ENCODE measurements at regions not wholly inside any gene's neighbourhood (a gene's known extent, or its start where the extent isn't known, plus 50 kb on each side); places are given as distances from the start of the nearest gene placed in this dataset.
"Not testable (repeated sequence)": the region's sequence is repeated elsewhere in the genome, so short reads cannot be mapped to it uniquely, and the experiment has no call there.

DNA sequence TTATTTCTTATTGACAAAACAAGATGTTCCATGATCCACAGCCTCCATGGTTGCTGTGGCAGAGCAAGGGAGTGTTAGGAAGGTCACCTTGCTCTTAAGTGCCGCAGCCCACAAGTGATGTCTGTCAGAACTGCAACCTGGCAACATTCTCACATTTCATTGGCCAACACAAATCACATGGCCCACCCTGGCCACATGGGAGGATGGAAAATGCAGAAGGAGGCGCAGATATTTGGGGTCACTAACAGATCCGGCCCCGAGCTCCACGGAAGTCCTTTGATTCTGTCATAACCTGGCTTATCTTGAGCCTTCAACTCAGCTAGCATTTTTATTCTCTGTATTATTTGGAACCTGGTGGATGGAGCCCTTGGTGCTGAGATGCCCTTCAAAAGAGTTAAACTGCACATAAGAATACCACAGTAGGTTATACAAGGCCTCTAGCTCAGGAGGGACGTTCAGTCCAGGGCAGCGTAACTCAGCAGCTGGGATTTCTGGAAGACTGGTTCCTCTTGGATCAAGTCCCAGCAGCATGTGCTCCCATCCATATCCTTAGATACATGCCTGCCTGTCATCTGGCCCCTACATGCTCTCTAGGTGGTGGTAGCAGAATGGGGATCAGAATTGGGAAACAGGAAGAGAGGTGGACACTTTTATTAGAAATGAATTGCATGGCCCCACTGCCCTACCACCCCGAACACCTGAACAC, 508.1 kb downstream of the HAPSTR1 start:
- DNase-seq: no peak

DNA sequence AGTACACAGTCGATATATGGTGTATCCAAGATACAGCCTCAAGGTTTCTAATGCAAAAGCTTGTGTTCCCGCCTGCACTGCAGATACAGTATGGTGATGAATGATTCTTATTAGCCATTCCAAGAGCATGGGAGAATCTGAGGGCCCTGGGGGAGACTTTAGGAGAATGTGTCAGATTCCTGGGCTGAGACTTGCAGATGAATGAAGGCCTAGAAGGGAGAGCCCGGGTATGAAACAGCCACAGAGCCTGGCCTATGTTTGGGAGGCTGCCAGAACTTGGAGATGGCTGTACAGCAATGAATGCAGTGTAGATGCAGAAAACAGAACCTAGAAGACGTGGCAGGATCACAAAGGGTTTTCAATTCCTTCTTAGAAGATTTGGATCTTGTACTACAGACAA, 510.7 kb downstream of the HAPSTR1 start:
- DNase-seq: no peak

GRCh38 chr16:9603316-9603715, 511.9 kb downstream of the HAPSTR1 start:
- no peak for DNase-seq

GRCh38 chr16:9607515-9608230, 516.2 kb downstream of the HAPSTR1 start:
- no peak for DNase-seq

DNA sequence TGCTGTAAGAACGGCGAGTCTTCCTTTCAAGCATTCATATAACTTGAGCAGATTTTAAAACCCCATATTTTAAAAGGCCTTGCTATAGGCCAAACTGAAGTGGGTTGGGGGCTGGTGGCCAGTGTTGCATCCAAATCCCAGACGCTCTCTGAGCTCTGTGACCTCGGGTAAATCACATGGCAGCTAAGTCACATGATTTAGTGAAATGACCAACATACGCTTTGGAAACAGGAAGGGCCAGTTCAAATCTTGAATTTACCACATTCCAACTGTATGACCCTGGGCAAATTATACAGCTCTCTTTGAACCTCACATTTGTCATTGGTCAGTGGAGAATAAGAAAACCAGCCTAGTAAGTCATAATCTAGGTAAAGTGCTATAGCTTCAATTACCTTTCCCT, 519.3 kb downstream of the HAPSTR1 start:
- DNase-seq: no peak

- DNase-seq: no peak
These were observed 520.8 kb downstream of the HAPSTR1 start for GRCh38 chr16:9612267-9612666.

DNA sequence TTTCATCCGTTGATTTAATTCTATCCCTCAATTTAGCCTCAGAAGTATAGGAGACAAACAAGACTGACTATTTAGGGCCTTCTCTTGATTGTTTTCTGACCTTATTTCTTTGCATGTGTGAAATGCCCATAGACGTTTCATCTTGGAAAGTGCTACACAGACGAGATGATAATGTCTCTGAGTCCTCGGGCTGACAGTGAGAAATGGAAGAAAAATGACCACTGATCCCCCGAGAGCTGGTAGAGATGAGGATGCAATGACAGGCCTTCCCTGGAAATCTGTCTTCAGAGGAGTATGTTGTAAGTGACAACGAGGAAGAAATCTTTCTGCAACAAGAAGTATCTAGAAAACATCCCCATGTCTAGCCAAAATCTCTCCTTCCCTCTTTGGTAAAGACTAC, 522.9 kb downstream of the HAPSTR1 start:
- DNase-seq: no peak

GRCh38 chr16:9622268-9622667, 530.8 kb downstream of the HAPSTR1 start:
- no peak for DNase-seq

DNA sequence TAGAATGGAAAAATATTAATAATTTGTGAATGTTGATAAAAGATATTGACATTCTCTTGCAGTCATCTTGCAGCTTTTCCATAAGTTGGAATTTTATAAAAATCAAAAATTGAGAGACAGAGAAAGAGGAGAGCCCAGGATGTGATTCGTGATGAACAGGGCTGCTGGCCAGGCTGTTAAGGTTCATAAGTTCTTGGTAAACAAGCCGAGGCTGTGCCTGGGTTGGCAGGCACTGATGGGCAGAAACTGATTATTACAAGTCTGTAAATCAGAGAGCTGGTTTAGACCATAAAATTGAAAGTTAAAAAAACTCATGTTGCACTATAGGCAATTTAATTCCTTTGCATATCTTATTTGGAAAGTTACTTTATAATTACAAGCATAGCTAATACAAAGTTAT, 533.7 kb downstream of the HAPSTR1 start:
- DNase-seq: no peak

- DNase-seq: no peak
These were observed 536.0 kb downstream of the HAPSTR1 start for GRCh38 chr16:9627427-9627826.

DNA sequence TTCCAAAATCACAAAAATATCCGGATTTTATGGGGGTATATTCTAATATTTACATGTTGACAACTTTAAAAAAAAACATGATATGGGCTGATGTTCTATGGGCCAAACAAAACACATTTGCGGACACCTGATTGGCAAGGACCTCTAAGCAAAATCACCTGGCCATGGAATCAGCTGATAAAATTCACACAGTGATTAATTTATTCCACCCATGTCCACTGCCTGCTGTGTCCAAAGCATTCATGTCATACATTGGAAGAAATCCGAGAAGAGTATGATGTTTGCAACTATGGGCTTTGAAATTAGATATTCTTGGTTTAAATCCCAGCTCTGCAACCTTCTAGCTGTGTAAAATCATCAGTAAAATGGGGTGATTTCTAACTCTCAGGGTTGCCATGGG, 538.7 kb downstream of the HAPSTR1 start:
- no peak for DNase-seq

- DNase-seq: no peak
These were observed 539.5 kb downstream of the HAPSTR1 start for GRCh38 chr16:9630985-9631384.

- no peak for DNase-seq
These were observed 542.4 kb downstream of the HAPSTR1 start for GRCh38 chr16:9633844-9634243.

GRCh38 chr16:9635150-9635720, 543.8 kb downstream of the HAPSTR1 start:
- DNase-seq: not testable (repeated sequence)

DNA sequence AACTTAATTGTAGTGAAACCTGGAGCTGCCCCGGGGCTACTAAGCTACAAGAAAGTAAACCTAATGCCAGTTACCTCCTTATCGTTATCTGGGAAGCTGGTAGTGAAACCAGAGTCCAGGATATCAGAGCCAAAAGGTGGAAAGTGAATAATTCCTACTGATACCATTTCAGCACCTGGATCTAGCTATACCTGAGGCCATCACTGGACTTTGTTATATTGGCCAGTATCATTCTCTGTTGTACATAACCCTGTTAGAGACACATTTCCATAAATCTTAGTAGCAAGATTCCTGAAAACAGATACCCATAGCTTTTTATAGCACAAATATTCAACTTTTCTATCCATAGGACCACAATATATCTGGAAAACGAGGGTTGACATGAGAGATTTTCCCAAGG, 538.0 kb downstream of the GRIN2A start:
- no peak for DNase-seq

DNA sequence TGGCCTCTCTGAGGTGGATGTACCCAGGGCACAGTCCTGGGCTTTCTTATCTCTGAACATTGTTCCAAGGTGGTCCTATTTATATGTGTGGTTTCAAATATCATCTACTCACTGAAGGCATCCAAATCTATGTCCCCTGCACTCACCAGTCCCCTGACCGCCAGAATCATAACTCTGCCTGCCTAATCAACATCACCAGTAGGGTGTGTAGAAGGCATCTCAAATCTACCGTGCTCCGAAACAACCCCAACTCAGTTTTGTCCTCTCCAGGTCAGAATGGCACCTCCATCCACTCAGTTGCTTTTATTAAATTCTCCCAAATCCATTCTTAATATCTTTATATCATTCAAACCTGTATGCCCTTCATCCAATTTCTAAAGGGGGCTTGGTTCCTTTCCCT, 536.3 kb downstream of the GRIN2A start:
- DNase-seq: no peak

DNA sequence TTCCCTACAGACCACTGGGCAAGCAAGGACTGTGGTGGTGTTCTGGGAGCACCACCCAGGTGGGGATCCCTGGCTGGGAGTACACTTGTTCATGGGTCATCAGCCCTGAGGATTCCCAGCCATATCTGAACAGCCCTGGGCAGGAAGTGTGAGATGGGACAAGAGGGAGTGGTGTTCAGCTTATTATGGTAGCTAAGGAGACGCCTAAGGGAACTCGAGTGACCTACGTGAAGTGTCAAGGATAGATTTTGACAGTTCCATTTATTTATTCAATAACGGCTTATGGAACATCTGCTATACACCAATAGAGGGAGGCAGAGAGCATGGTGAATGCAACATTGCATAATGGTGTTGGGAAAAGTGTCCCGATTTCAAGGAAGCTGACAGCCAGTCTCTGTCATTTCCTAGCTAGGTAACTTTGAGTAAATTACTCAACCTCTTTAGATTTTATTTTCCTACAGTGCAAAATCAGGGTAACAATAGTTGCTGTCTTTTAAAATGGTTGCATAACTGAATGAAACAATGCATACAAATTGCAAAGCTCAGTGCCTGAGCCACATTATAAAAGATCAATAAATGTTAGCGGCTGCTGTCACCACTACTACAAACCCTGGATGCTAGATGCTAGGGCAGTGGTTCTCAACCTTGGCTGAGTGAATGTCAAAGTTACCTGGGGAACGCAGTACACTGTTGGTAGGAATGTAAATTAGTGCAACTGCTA, 534.1 kb downstream of the GRIN2A start:
- DNase-seq: no peak

DNA sequence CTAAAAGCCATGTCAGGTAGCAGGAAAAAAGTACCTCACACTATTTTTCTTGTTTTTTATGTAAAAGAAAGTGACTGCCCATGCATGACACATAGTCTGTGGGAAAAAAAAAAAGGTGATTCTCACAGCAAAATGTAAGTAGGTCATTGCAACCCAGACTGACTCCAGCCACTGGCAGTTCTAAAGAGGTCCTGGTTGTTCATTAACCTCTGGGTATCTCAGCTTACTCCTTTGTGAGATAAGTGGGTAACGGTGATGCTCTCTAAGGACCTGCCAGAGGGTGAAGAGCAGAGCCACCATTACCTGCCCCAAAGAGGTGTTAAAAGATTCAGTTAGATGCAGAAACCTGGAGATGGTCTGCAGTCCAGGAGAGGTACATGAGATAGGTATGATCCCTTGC, 531.9 kb downstream of the GRIN2A start:
- no peak for DNase-seq

DNA sequence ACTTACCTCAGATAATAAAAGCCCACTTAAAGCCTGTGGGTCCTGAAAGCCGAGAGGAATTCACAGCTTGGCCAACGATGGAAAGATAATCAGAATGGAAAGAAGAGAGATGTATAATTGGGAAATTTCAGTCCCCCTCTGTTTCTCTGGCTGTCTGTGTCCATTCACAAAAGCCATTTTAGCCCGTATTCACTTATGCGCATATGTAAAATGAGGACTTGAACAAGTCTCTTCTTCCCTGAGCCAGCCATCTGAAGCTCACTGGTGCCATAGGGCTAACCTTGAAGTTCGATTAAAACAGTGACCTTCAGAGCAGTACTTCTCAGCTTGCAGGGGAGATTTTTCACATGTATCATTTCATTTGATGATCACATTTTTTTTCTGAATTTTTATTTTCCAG, 527.2 kb downstream of the GRIN2A start:
- DNase-seq: no peak

- DNase-seq: no peak
These were observed 524.6 kb downstream of the GRIN2A start for GRCh38 chr16:9657641-9658040.

- no peak for DNase-seq
These were observed 524.1 kb downstream of the GRIN2A start for GRCh38 chr16:9658164-9658563.

GRCh38 chr16:9658586-9658985, 523.6 kb downstream of the GRIN2A start:
- no peak for DNase-seq

DNA sequence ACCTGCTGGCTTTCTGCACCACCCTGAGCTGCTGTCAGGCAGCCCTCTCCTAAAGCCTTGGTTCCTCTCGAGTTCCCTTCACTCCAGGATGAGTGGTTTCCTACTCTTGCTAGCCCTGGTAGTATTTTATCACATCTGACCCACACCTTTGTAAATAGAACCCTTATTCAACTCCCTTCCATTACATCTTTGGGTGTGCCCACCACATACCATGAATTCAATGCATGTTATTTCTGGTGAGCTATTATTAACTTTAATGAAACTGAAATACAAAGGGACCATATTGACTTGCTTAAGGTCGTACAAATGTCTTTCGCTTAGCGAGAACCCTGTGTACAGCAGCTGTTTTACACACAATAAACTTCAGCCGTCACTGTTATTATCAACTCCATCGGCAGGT, 521.3 kb downstream of the GRIN2A start:
- DNase-seq: no peak

All from NCI-H1436 (cell line).